ENCODE measurements at regions not wholly inside any gene's neighbourhood (a gene's known extent, or its start where the extent isn't known, plus 50 kb on each side); places are given as distances from the start of the nearest gene placed in this dataset.
"Not testable (repeated sequence)": the region's sequence is repeated elsewhere in the genome, so short reads cannot be mapped to it uniquely, and the experiment has no call there.

- no peaks in the 10 kb centered on the region for H3K9me3 Mint-ChIP-seq
- no peaks in the 10 kb centered on the region for H3K4me1 Mint-ChIP-seq
- DNase-seq (no peak), ATAC-seq (replicated peaks) (no peak)
- H3K4me3 Mint-ChIP-seq: no peak overlapping the region
- H3K27ac Mint-ChIP-seq: no peak overlapping the region
- no peaks in the 10 kb centered on the region for H3K27me3 Mint-ChIP-seq
- H3K36me3 Mint-ChIP-seq: no peaks in the 10 kb centered on the region
Observed at GRCh38 chr5:34412736-34413135, 243.4 kb upstream of the RAI14 start.

GRCh38 chr5:34415559-34416198 is 240.4 kb upstream of the RAI14 start:
- no peaks in the 10 kb centered on the region for H3K36me3 Mint-ChIP-seq
- no peak overlapping the region for H3K27ac Mint-ChIP-seq
- no peaks in the 10 kb centered on the region for H3K27me3 Mint-ChIP-seq
- H3K9me3 Mint-ChIP-seq: peaks cover 0 to 2% of the 10 kb centered on the region in 2 donors
- DNase-seq (no peak), ATAC-seq (replicated peaks) (peak; percentile 23 to 54)
- no peaks in the 10 kb centered on the region for H3K4me1 Mint-ChIP-seq
- no peak overlapping the region for H3K4me3 Mint-ChIP-seq

GRCh38 chr5:34416501-34417008 is 239.6 kb upstream of the RAI14 start:
- DNase-seq: no peak
- H3K4me3 Mint-ChIP-seq: no peak overlapping the region
- H3K9me3 Mint-ChIP-seq: peaks cover 0 to 5% of the 10 kb centered on the region in 2 donors
- H3K27ac Mint-ChIP-seq: no peak overlapping the region
- H3K4me1 Mint-ChIP-seq: no peaks in the 10 kb centered on the region
- no peaks in the 10 kb centered on the region for H3K27me3 Mint-ChIP-seq
- no peak for ATAC-seq (replicated peaks)
- H3K36me3 Mint-ChIP-seq: no peaks in the 10 kb centered on the region

- not testable (repeated sequence) for H3K9me3 Mint-ChIP-seq; H3K36me3 Mint-ChIP-seq; H3K4me1 Mint-ChIP-seq; DNase-seq; ATAC-seq (replicated peaks); H3K27ac Mint-ChIP-seq; H3K27me3 Mint-ChIP-seq; H3K4me3 Mint-ChIP-seq
Observed at GRCh38 chr5:34420191-34420590, 235.9 kb upstream of the RAI14 start.

GRCh38 chr5:34436761-34437501 is 219.2 kb upstream of the RAI14 start:
- no peaks in the 10 kb centered on the region for H3K4me1 Mint-ChIP-seq
- no peak overlapping the region for H3K27ac Mint-ChIP-seq
- no peak for DNase-seq
- peaks cover 12 to 24% of the 10 kb centered on the region in 2 donors for H3K27me3 Mint-ChIP-seq
- no peaks in the 10 kb centered on the region for H3K36me3 Mint-ChIP-seq
- H3K9me3 Mint-ChIP-seq: peaks cover 0 to 6% of the 10 kb centered on the region in 2 donors
- H3K4me3 Mint-ChIP-seq: no peak overlapping the region
- no peak for ATAC-seq (replicated peaks)

GRCh38 chr5:34439601-34440000 is 216.5 kb upstream of the RAI14 start:
- Mint-ChIP-seq H3K27me3 (peaks cover 4 to 8% of the 10 kb centered on the region in 2 donors), H3K4me3 (no peak overlapping the region), H3K9me3 (peaks cover 0 to 7% of the 10 kb centered on the region in 2 donors), H3K4me1 (no peaks in the 10 kb centered on the region), H3K36me3 (no peaks in the 10 kb centered on the region), H3K27ac (no peak overlapping the region)
- ATAC-seq (replicated peaks) (no peak), DNase-seq (no peak)

GRCh38 chr5:34441767-34442166 is 214.4 kb upstream of the RAI14 start:
- H3K4me3 Mint-ChIP-seq; H3K27ac Mint-ChIP-seq; DNase-seq; ATAC-seq (replicated peaks); H3K4me1 Mint-ChIP-seq; H3K9me3 Mint-ChIP-seq; H3K36me3 Mint-ChIP-seq: not testable (repeated sequence)
- H3K27me3 Mint-ChIP-seq: peaks cover 7 to 10% of the 10 kb centered on the region in 2 donors

- Mint-ChIP-seq H3K4me1 (no peaks in the 10 kb centered on the region), H3K27me3 (peaks cover 29 to 30% of the 10 kb centered on the region in 2 donors), H3K27ac (no peak overlapping the region)
Observed at GRCh38 chr5:34447424-34447823, 208.7 kb upstream of the RAI14 start.

GRCh38 chr5:34449639-34450038 is 206.5 kb upstream of the RAI14 start:
- Mint-ChIP-seq H3K27me3 (peaks cover 34 to 36% of the 10 kb centered on the region in 2 donors), H3K4me3 (no peak overlapping the region), H3K36me3 (no peaks in the 10 kb centered on the region), H3K27ac (no peak overlapping the region), H3K4me1 (no peaks in the 10 kb centered on the region), H3K9me3 (no peaks in the 10 kb centered on the region)
- DNase-seq: no peak
- ATAC-seq (replicated peaks): no peak

More at GRCh38 chr5:34447424-34447823, 208.7 kb upstream of the RAI14 start:
- ATAC-seq (replicated peaks) (no peak), DNase-seq (no peak)
- Mint-ChIP-seq H3K4me3 (no peak overlapping the region), H3K9me3 (no peaks in the 10 kb centered on the region), H3K36me3 (no peaks in the 10 kb centered on the region)

GRCh38 chr5:34450338-34450737 is 205.8 kb upstream of the RAI14 start:
- H3K4me3 Mint-ChIP-seq: no peak overlapping the region
- H3K27me3 Mint-ChIP-seq: peaks cover 33 to 34% of the 10 kb centered on the region in 2 donors
- no peaks in the 10 kb centered on the region for H3K4me1 Mint-ChIP-seq
- no peak overlapping the region for H3K27ac Mint-ChIP-seq
- ATAC-seq (replicated peaks): no peak
- no peaks in the 10 kb centered on the region for H3K9me3 Mint-ChIP-seq
- no peaks in the 10 kb centered on the region for H3K36me3 Mint-ChIP-seq
- no peak for DNase-seq

GRCh38 chr5:34452170-34452828 is 203.8 kb upstream of the RAI14 start:
- Mint-ChIP-seq H3K4me1 (no peaks in the 10 kb centered on the region), H3K9me3 (no peaks in the 10 kb centered on the region), H3K27ac (no peak overlapping the region), H3K36me3 (no peaks in the 10 kb centered on the region), H3K4me3 (no peak overlapping the region), H3K27me3 (peaks cover 26 to 30% of the 10 kb centered on the region in 2 donors)
- no peak for ATAC-seq (replicated peaks)
- no peak for DNase-seq

- Mint-ChIP-seq H3K4me3 (no peak overlapping the region), H3K27ac (no peak overlapping the region), H3K4me1 (no peaks in the 10 kb centered on the region), H3K9me3 (no peaks in the 10 kb centered on the region), H3K27me3 (peaks cover 19 to 25% of the 10 kb centered on the region in 2 donors), H3K36me3 (no peaks in the 10 kb centered on the region)
- ATAC-seq (replicated peaks) (no peak), DNase-seq (no peak)
Observed at GRCh38 chr5:34455098-34455497, 201.0 kb upstream of the RAI14 start.

- H3K36me3 Mint-ChIP-seq: no peaks in the 10 kb centered on the region
- H3K27me3 Mint-ChIP-seq: peaks cover 8 to 15% of the 10 kb centered on the region in 2 donors
- no peaks in the 10 kb centered on the region for H3K9me3 Mint-ChIP-seq
- no peak for ATAC-seq (replicated peaks)
- no peak for DNase-seq
- H3K27ac Mint-ChIP-seq: no peak overlapping the region
- no peak overlapping the region for H3K4me3 Mint-ChIP-seq
- peaks cover 0 to 4% of the 10 kb centered on the region in 2 donors for H3K4me1 Mint-ChIP-seq
Observed at GRCh38 chr5:34459908-34460307, 196.2 kb upstream of the RAI14 start.

GRCh38 chr5:34460496-34460895 is 195.6 kb upstream of the RAI14 start:
- no peaks in the 10 kb centered on the region for H3K36me3 Mint-ChIP-seq
- H3K27ac Mint-ChIP-seq: no peak overlapping the region
- H3K27me3 Mint-ChIP-seq: peaks cover 8 to 15% of the 10 kb centered on the region in 2 donors
- H3K9me3 Mint-ChIP-seq: no peaks in the 10 kb centered on the region
- DNase-seq (no peak), ATAC-seq (replicated peaks) (no peak)
- no peak overlapping the region for H3K4me3 Mint-ChIP-seq
- H3K4me1 Mint-ChIP-seq: peaks cover 0 to 4% of the 10 kb centered on the region in 2 donors

All from stimulated activated naive B cell treated with anti-CD40 and anti-IgM and Interleukin-4, amounts not matched to agents 10 μg/mL and 1 μg/mL and 100 μg/mL, for 72 hours (primary cell).